NT2/D1 (cell line): ENCODE measurements at regions not wholly inside any gene's neighbourhood (a gene's known extent, or its start where the extent isn't known, plus 50 kb on each side); places are given as distances from the start of the nearest gene placed in this dataset.

ENCODE experiments used
- SUZ12 ChIP-seq: IDR thresholded peaks from 2 replicates; pipeline ENCODE4 v1.6.1; 2011; ENCODE audit not compliant: insufficient read length, insufficient read depth; ENCODE audit errors: extremely low read depth
- YY1 ChIP-seq: IDR thresholded peaks from 2 replicates; pipeline ENCODE4 v1.6.1; 2011; ENCODE audit not compliant: insufficient read length, insufficient read depth

DNA sequence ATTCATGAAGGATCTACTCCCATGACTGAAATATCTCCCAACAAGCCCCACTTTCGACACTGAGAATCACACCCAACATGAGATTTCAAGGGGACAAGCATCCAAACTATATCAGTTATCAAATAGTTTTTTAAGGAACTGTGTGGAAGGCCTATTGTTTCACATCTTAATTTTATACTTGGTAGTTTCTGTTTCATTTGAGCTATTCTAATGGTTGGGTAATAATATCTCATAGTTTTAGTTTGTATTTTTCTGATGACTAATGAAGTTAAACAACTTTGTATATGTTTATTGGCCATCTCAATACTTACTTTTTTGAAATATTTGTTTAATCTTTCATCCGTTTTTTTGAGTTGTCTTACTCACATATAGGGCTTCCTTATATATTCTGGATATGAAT is 135.0 kb downstream of the SCG2 start:
- TF ChIP-seq YY1 (no peak), SUZ12 (no peak)
